Activated CD4-positive, CD25-positive, alpha-beta regulatory T cell treated with anti-CD3 and anti-CD28 coated beads, Interleukin-2, amount 50 U/mL, for 72 hours (primary cell): ENCODE measurements at regions not wholly inside any gene's neighbourhood (a gene's known extent, or its start where the extent isn't known, plus 50 kb on each side); places are given as distances from the start of the nearest gene placed in this dataset.

Experiments
- DNase-seq: peaks from one replicate; pipeline ENCODE4 v3.0.0; 2021

DNA sequence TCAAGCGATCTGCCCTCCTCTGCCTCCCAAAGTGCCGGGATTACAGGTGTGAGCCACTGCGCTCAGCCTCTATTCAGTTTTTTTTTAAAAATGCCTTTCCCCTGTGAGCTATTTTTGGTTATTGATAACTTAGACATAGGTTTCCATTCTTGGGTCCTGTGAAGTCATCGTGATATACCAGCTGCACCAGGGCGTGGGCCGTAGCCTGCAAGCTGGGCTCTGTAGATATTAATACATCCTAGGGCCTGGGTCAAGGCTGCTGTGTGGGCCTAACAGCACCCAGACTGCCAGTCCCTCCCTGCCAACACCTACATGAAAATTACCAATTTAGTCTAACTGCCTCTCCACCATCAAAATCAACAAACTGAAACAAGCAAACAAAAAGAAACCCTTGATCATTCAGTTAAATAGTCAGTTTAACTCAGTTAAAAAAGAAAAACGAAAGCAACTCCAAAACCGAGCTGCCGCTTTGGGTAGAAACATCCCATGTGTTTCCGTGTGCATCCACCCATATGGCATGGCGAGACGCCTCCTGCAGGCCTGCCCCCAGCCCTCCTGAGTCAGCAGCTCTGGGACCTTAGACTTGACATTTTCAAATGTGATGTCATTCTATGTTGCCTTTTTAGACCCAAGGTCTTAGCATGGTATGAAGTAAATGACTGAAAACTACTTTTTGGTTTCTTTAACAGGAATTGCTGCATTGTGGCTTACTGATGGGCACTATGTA, 330.2 kb downstream of the GLRX3 start:
- no peak for DNase-seq

GRCh38 chr10:130470286-130470685, 334.1 kb downstream of the GLRX3 start:
- no peak for DNase-seq

- DNase-seq = no peak
Observed at GRCh38 chr10:130470973-130471372, 334.8 kb downstream of the GLRX3 start.

DNA sequence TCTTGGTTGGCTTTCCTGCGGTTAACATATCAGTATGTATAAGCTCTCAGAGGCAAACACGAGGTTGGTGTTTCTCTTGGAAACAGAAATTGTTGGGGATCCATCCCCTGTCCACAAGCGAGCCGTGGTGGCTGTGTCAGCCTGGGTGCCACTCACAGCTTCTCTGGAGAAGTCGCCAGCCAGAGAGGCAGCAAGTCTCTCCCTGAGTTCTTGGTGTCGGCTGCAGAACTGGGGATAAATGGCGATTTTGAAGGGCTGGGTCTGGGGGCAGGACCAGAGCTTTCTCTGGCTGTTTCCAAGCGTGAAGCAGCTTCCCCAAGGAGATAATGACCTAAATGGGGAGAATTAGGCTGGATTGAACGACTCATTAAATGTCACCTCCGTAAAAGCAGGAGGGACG, 335.3 kb downstream of the GLRX3 start:
- no peak for DNase-seq

DNA sequence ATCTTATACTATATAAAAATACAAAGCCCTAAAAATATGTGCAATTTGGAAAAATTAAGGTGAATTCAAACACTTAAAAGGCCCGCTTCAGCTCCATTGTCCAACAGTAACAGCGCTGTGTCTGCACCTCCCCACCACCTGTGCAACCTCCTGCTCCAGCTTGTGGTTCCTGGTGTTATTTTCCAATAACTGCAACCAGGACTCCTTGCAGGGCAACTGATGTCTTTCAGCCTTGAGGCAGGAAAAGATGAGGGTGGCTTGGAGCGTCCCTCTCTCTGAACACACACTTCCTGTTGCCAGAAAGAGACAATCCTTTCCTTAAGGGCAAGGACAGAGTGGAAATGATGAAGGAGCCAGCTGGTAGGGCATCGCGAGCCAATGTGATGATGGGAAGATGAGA, 336.0 kb downstream of the GLRX3 start:
- no peak for DNase-seq

DNA sequence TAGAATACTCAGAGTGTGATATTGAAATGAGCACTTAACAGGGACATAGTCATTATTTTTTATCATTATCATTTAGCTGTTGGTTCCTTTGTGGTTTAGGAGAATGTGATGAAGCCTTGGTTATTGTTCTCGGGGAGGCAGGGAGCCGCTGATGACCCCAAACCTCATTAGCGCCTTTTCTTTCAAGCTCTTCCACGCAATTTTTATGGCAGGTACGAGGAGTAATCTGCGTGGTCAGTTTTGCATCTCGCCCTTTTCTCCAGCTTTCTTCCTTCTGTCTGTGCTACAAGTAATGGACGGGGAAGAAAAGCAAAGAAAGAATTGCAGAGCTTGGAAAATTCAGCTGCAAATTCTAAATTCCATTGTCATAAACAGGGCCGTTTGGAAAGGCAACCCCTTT, 338.4 kb downstream of the GLRX3 start:
- no peak for DNase-seq

DNA sequence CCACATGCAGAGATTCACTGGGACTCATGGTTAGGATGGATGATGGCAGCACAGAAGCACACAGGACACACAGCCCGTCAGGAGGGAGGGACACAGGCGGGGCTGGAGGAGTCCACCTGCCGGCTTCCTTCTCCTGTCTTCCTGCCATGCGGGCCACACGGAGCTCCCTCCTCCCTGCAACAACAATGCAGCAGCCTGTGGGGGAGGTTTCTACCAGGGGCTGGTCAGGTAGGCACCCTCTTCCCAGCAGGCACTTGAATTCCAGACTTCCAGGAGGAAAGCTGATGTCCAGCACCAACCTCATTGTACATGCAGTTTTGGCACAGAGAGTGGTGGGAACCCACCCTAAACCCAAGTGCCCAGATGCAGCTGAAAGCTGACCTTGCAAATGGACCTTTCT, 341.2 kb downstream of the GLRX3 start:
- DNase-seq = no peak

GRCh38 chr10:130479146-130479545, 343.0 kb downstream of the GLRX3 start:
- DNase-seq = no peak

DNA sequence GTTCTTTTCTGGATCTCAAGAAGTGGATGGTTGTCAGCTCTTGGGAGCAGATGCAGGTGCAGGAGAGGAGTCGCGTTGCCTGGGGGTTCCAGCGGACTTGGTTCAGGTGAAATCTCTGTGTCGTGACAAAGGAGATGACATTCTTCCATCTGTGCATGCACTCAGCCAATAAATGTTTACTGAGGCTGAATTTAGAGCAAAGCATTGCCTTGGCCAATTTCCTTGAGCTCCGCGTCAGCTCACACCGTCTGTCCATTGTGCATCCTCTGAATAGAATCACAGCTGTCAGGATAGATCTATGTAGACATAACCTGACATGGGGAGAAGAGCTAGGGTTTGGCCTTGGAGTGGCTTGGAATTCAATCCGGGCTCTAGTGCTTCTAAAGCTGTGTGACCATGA, 343.7 kb downstream of the GLRX3 start:
- no peak for DNase-seq

DNA sequence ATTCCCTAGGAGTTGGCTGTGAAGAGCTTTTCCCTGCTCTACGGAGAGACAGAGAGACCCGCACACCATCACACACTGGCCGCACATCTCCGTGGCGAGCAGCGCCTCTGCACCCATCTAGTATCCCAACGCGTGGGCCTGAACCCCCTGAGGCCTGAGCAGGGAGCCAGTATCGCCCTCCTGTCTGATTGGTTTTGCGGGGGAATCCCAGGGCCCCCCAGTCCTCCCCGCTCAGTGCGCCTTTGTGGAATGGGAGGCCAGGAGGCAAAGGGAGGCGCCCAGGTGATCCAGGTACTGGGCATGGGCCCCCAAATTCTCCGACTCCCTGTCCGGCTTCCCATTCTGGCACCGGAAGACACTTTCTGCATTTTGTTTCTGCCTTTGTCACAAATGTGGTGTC, 344.3 kb downstream of the GLRX3 start:
- no peak for DNase-seq

- no peak for DNase-seq
Observed at GRCh38 chr10:130481076-130481930, 345.1 kb downstream of the GLRX3 start.

GRCh38 chr10:130481936-130482335, 345.7 kb downstream of the GLRX3 start:
- DNase-seq = no peak

DNA sequence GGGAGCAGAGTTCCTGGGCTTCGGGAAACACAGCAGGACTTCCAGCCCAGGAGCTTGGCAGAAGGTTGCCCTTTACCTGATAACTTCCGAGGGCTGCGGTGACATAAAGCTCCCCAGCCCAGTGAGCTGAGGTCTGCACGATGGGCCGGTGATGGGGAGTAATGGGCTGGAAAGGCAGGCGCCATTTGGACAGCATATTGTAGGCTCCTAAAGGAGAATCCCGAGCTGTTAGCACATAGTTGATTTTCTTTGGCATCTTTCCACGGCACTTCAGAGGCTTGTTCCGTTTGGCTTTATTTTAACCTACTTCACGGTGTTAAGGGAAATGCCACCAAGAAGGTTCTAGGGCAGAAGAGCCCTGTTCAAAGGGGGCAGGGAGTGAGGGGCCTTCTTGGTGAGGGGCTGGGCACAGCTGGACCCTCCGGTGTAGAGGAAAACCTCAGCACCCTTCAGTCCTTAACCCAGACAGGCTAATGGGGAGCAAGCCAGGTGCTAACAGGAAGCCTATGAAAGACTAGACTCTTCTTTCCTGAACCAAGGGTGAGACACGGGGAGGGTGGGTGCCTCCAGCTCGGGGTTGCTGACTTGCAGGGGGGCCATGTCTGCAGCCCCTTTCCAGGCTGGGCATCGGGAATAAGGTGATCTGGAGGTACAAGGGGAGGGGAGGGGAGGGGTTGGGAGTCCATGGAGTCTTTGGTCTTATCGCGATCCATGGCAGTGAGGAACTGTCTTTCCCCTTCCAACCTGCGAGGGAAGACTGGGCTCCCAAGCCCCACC, 347.7 kb downstream of the GLRX3 start:
- no peak for DNase-seq

DNA sequence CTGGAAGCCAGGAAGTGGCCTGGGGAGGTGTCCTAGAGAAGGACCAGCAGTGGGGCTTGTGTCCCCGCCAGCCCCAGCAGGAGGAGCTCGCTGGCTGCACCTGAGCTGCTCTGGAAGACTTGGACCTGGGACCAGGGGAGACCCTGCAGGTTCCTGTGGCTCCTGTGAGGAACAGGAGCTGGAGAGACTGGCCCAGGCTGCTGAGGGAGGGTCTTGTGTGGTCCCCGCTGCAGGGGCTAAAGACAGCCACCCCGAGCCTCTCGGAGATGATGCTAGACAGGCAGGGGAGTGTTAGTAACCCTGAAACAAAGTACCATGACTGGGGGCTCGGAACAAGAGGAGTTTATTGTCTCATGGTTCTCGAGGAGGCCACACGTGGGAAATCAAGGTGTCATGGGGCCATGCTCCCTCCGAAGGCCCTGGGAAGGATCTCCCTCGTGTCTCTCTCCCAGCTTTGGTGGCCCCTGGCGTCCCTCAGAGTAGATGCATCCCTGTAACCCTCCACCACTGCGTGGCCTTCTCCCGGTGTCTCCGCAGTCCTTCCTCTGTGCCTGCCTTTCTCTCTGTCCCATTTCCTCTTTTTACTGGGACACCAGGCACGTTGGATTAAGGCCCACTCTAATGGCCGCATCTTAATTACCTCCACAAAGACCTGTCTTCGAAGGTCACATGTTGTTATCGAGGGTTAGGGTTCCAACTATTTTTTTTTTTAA, 348.4 kb downstream of the GLRX3 start:
- DNase-seq = no peak

DNA sequence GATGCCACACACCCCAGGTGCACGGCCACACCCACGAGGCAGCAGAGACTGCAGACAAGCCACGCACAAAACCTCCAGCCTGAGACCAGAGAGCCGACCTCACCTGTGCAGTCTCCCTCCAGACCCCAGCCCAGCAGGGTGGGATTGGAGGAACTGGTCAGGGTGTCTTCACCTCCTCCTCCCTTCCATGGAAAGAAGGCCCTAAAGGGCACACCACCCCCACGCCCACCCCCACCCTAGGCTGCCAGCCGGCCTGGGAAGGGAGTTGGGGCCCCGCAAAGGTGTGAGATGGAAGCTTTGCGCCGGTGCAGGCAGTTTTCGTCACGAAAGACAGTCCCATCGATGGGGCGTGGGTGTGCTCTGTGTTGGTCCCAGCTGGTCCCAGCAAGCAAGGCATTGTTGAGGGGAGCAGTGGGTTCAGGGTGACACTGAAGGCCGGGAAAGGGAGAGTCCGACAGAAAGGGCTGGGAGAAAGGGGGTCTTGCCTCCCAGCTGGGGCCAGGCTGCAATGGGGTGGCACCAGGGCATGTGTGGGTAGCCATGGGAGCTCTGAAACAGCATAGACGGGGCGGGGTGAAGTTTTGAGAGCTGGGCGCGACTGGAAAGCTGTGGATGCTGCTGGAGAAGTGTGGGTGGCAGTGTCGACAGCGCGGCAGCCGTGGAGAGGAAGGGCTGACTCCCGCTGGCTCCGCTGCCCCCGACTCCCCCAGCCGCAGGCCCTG, 349.2 kb downstream of the GLRX3 start:
- DNase-seq = no peak

DNA sequence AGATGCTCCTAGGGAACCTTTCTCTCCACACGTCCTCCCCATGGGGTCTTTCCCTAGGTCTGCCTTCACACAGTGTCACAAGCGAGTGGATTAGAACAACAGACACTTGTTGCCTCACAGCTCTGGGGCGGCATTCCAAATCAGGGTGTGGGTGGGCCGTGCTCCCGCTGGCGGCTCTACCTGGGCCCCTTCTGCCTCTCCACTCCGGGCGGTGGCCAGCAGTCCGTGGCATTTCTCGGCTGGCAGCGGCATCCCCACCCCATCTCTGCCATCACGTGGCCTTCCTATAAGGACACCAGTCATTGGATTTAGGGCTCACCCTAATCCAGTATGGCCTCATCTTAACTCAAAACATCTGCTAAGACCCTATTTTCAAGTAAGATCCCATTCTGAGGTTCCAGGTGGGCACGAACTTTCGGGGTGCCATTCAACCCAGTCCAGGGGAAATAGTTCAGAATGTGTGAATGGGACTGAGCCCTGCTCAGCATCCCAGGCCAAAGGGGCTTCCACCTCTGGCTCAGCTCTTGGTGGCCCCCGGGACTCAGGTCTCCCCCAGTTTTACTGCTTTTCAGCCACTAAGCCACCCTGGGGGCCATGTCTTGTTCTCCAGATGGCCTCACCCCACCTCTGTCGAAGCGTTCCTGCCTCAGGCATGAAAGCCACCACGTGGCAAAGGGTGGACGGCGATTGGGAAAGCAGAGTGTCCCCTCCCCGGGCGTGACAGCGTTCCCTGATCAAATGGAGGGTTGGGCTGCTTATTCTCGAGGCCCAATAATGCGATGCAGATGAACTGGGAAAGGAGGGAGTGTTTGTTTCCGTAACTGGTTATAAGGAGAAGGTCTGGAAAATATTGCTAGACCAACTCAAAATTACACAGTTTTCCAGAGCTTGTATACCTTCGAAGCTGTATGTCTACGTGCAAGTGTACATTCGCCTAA, 350.0 kb downstream of the GLRX3 start:
- DNase-seq = no peak

DNA sequence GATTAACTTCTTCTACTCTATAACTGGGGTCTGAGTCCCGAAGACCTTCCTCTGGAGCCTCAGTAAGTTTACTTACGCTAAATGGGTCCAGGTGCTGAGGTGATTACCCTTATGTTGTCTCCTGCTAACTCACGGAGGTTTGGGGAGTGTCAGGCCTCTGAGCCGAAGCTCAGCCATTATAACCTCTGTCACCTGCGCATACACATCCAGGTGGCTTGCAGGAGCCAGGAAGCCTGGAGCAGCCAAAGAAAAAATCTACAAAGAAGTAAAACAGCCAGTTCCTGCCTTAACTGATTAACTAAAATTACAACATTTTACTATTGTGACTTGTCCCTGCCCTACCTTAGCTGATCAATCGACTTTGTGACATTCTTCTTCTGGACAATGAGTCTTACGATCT, 350.7 kb downstream of the GLRX3 start:
- no peak for DNase-seq

GRCh38 chr10:130487566-130487965, 351.4 kb downstream of the GLRX3 start:
- no peak for DNase-seq

DNA sequence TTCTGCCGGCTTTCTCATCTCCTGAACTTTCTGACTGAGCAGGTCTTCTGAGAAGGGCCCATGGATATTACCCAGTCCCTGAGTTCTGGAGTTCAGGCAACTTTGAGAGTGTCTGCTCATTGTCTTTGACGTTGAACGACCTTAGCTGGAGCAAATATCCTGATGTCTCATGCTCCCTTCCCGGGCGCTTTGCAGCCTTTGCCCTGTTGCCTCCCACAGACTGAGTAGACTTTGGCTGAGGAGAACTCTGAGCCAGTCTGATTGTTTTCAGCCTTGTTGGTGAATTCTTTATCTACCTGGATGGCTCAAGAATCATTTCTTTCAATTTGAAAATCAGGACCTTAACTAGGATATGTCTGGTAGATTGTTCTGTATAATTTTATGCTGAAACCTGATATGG, 353.7 kb downstream of the GLRX3 start:
- no peak for DNase-seq

DNA sequence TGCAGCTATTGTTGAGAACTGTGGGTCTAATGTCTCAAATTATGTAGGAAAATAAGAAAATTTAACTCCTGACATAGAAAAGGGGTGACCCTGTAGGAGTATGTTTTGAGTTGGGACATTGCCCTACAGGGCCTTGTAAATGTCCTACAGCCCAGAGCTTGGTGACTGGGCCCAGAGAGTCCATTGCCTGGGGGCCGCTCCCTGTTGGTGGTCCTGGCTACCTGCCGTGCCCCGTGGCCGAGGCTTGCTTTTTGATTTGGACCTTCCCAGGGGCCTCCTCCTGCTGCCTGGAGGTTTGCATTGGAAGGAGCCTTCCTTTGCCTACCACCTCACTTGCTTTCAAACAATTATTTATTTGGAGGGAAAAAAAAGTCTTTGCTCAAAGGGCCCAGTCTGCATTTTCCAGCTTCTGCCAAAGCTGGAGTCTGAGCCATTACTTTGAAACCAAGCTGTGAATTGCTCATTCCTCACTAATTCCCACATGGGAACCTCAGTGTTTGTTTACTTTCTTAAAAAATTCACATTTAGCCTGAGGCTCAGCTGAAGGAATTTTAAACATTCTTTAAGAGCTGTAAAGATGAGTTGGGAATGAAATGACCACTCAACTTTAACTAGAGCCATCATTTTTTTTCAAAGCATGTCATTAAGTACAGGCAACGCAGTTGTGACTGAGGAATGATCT, 355.0 kb downstream of the GLRX3 start:
- DNase-seq = no peak

DNA sequence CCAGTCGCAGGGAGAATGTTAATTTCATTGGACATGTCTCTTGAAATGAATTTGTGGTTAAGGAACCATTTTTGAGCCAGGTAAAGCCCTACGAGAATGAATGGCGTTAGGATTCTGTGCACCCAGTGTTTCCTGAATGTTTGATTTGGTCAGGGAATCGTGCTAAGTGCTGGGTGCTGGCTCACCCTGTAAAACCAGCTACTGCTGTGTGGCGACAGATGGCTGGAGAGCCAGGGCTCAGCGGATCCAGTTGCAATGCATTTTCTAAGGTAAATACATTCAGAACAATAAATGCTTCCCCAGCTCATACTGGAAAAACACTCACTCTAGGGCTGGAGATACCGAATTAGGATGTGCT, 355.5 kb downstream of the GLRX3 start:
- no peak for DNase-seq
